RWPE1 (cell line): ENCODE measurements at regions not wholly inside any gene's neighbourhood (a gene's known extent, or its start where the extent isn't known, plus 50 kb on each side); places are given as distances from the start of the nearest gene placed in this dataset.

ENCODE experiments used
- CTCF ChIA-PET: fragments of 350-600 bp; sonication (Branson Sonifier 250); formaldehyde crosslinking; extraction: SDS; loops from one replicate; lab custom pipeline; 2021; lab: Yijun Ruan, JAX
- POLR2A ChIA-PET: fragments of 400-600 bp; formaldehyde crosslinking; extraction: SDS; loops from one replicate; lab custom pipeline; 2020; ENCODE audit warnings: antibody characterized with exemption; ENCODE audit not compliant: low non-redundant PET; lab: Yijun Ruan, JAX
- DNase-seq: peaks from one replicate; pipeline ENCODE4 v3.0.0; 2012; ENCODE audit warnings: low spot score
- H3K27ac ChIP-seq: fragments of 450-650 bp; 2 replicates; pipeline ENCODE4 v1.5.1; 2017
- CTCF ChIP-seq: fragments of 450-650 bp; conservative IDR thresholded peaks from 2 replicates; pipeline ENCODE4 v1.5.1; 2017; ENCODE audit warnings: low read depth, mild to moderate bottlenecking

- CTCF ChIA-PET: interaction anchor here (1.4 kb wide), 1 partner anchor 8 kb away, joined by 3 read pairs; no protein-coding TSS in a partner anchor
- TF ChIP-seq CTCF: no peak
- no peak for DNase-seq
- POLR2A ChIA-PET: no interaction called here
- H3K27ac ChIP-seq: no peak overlapping the region
These were observed 301.4 kb upstream of the SYT4 start for GRCh38 chr18:43578706-43579105.

GRCh38 chr18:43581936-43582519, 304.7 kb upstream of the SYT4 start:
- no peak for DNase-seq
- no peak for TF ChIP-seq CTCF
- CTCF ChIA-PET: no interaction called here
- POLR2A ChIA-PET: no interaction called here
- H3K27ac ChIP-seq: no peak overlapping the region

GRCh38 chr18:43587538-43588153, 310.4 kb upstream of the SYT4 start:
- CTCF ChIA-PET: interaction anchor here (0.6 to 1.5 kb wide), 2 partner anchors 16 to 546 kb away, joined by 3 to 4 read pairs; no protein-coding TSS in a partner anchor
- H3K27ac ChIP-seq: no peak overlapping the region
- DNase-seq: peak; percentile 2
- peak; percentile 78 for TF ChIP-seq CTCF
- POLR2A ChIA-PET: no interaction called here

- no peak overlapping the region for H3K27ac ChIP-seq
- ChIA-PET POLR2A (no interaction called here), CTCF (no interaction called here)
- DNase-seq: no peak
- no peak for TF ChIP-seq CTCF
These were observed 311.5 kb upstream of the SYT4 start for GRCh38 chr18:43588838-43589237.

DNA sequence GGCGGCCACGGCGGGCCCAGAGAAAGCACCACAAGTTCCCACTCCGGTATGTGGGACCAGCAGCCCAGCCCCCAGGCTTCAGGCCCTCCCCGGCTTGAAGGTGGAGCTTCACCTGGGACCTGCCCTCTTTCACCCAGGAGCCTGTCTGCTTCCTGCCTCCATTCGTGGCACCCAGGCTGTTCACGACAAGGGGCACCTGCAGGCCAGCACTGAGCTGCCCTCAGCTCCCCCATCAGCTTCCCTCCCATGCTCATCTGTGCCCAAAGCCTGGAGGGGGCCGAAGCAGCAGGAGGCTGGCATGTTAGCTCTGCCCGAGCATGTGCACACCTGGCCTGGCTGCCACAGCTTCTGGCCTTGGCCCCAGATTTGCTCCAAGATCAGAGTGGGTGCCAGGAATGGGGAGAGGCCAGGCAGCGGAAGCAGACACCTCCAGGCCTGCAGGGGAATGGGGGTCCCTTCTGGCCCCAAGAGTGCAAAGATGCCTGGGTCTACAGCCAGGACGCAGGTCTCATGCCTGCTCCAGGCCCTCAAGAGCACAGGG, 312.4 kb upstream of the SYT4 start:
- CTCF ChIA-PET: no interaction called here
- no peak overlapping the region for H3K27ac ChIP-seq
- TF ChIP-seq CTCF: no peak
- POLR2A ChIA-PET: no interaction called here
- no peak for DNase-seq

- H3K27ac ChIP-seq: no peak overlapping the region
- TF ChIP-seq CTCF: no peak
- CTCF ChIA-PET: no interaction called here
- POLR2A ChIA-PET: no interaction called here
- DNase-seq: no peak
These were observed 313.1 kb upstream of the SYT4 start for GRCh38 chr18:43590182-43590903.
